ACHN (cell line): ENCODE measurements at regions not wholly inside any gene's neighbourhood (a gene's known extent, or its start where the extent isn't known, plus 50 kb on each side); places are given as distances from the start of the nearest gene placed in this dataset.

Experiments used
- DNase-seq: peaks from one replicate; pipeline ENCODE4 v3.0.0-alpha.2; 2015
- in situ Hi-C: cut with HindIII; loops from 2 replicates; pipeline ENCODE4 v1.10.0; 2017; ENCODE audit warnings: low sequenced_read_pairs, low pct_ligation_motif_present, low pct_unique_long_range_greater_than_20kb

DNA sequence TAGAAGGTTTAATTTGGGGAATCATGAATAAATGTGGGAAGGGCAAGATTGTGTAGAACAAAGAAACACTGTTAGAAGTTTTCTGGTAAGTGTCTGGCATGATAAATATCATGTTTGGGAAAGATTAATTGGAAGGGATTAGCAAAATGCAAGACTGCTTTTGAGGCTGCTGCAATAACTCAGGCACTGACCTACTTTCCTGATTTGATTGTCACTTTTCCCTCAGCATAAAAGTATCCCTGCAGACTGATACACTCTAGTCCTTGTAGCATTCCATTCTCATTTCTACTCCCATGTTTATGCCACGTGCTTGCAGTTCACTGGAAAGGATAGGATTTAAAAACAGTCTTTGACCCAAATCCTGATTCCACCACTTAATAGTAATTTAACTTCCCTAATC, 303.3 kb upstream of the SEMA3A start:
- in situ Hi-C loops: no loop called here

DNA sequence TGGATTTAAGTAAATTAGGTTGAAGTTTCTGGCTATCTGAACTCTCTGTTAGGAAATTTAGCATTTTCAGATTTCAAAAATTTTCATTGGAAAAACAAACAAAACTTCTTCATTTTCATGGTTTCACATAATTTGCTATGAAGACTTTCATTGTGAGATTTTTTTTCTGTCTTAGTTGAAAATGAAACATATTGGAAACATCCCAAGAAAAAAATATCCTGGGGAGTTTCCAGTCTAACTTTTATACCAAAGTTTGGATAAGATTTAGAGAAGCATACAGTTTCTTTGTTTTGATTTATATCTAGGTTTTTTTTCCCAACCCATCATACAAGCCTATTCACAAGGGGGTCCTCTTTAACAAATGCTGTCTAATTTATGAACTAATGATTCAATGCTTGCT, 300.5 kb upstream of the SEMA3A start:
- in situ Hi-C loops: no loop called here
- DNase-seq: no peak

More for the DNA sequence above, 303.3 kb upstream of the SEMA3A start:
- DNase-seq: no peak

DNA sequence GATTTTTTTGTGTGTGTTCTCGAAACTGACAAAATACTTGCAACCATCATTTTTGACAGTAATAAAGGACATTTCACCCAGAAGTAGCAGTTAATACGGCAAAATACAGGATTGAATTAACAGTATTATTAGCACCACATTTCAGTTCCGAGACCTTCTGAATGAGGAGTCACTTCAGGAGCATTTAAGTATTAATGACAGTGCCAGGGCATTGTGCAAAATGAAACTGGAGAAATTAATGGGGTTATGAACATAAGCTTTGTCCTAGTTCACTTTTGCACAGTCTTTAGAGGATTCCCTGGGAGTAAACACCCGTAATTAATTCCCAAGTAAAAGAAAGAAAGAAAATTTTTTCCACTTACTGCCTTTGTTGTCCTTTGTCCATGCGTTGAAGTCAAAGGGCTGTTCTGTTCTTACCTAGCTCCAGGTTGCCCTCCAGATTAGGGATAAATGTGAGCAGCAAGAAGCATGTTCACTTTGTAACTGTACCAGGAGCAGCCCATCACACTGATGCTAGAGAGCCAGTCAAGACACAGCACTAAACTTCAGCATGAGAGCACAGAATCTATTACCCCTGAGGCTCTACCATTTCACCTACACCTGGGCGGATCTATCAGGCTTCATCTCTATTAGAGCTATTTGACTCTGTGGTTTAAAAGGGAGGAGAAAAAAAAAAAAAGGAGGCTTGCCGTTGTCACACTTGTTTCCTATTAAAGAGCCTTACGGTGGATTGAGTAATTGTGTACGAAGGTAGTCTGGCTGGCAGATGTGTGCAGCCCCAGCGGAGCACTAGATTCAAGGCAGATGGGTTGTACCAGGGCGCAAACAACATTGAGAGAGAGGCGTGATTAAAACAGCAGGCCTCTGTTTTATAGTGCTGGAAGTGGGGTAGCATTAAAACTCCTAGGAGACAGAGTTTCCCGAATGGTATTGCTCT, 297.8 kb upstream of the SEMA3A start:
- DNase-seq: no peak
- in situ Hi-C loops: no loop called here

DNA sequence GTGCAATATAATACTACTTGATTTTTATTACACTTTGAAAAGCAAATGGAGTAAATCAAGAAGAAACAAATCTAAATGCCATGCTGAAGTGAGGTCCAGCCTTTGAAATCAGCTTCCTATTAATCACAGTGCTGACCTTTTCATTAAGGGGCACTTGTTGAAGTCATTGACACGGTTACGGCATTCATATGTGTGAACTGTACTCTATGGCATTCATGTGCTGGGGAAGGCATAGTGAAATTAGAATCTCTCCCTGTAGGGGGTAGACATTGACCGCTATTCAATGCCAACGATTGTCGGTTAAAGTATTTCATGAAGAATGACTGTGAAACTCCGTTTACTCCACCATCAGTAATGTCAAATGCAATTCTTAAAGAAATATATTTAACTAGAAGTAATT, 296.1 kb upstream of the SEMA3A start:
- no peak for DNase-seq
- in situ Hi-C loops: no loop called here

GRCh38 chr7:84484502-84485079, 290.0 kb upstream of the SEMA3A start:
- DNase-seq: no peak
- in situ Hi-C loops: no loop called here

DNA sequence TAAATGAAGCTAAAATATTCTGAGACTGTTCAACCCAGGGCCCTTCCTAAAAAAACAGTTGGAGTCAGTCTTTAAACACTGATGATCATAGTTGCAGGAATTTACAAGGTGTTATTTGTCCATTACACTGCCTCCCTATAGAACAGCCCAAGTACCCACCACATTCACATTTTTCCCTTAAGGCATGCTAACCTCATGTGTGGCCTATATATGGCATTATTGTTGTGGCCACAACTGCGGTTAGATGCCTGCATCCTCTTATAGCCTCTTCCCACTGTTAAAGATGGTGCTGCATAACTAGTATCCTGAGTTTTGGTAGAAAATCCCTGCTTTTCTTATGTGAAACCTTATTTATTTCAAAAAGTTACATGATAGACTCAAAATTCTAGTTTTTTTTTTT, 287.9 kb upstream of the SEMA3A start:
- DNase-seq: no peak
- in situ Hi-C loops: no loop called here

GRCh38 chr7:84479059-84479458, 284.5 kb upstream of the SEMA3A start:
- no peak for DNase-seq
- in situ Hi-C loops: no loop called here

DNA sequence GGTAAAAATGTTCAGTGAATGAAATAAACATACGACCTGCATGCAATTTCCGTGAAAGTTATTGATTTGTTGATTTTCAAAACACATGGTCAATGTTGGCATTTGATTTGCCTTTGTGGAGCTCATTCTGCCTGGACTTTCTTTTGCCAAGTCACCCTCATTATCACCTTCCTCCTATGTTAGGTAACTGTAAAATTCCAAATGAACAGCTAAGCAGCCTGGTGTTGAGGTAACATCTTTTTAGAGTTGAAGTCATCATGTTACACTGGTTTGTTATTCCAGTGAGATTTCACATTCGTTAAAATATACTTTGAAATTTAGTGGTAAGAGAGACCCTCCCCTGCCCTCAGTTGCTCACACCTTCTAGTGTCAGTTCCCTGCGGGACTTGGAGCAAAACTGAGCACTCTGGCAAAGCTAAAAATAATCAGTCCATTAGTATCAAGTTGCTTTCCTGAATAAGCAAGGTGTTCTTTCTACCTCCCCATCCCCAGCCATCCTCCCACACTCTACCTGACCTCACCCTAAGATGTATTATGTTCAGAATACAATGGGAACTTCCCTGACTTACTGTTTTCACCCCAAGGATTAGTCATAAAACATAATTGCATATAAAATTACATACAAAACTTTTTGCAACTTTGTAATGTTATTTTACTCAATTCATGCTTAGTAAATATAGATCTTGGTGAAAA, 283.3 kb upstream of the SEMA3A start:
- DNase-seq: no peak
- in situ Hi-C loops: no loop called here

GRCh38 chr7:84474436-84474835, 279.8 kb upstream of the SEMA3A start:
- DNase-seq: no peak
- in situ Hi-C loops: no loop called here

DNA sequence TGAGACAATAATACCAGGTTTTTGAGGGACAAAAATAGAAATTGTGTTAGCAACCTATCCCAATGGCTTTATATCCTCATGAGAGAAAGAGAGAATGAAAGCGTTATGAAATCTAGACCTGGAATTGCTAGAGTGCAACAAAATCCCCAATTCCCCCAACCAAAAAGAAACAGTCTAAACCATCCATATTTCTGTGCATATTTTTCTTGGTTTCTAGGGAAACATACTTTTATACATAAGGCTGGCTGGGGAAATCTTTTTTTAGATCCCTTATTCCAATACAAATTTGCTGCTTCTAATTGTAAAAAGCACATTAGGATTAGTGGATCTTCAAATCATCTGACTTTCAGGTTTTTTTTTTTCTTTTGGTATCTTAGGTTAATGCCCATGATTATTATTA, 277.0 kb upstream of the SEMA3A start:
- no peak for DNase-seq

DNA sequence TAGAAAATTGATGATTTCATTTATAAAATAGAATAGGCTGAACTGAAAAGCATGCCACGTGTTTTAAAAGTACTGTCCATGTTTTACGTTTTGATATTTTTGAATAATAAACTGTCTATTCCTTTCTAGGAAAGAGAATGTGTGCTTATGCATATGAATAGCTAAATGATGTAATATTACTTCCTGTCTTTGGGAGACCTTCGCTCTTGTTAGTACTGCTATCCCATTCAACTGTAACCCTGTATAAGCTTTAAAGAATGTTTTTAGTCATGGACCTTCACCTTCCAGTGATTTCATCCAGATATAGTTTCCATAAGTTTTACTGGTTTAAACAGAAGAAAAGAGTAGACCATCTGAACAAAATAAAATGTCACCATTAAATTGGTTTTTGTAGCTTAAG, 274.4 kb upstream of the SEMA3A start:
- no peak for DNase-seq
- in situ Hi-C loops: no loop called here

More for the DNA sequence above, 277.0 kb upstream of the SEMA3A start:
- in situ Hi-C loops: no loop called here

DNA sequence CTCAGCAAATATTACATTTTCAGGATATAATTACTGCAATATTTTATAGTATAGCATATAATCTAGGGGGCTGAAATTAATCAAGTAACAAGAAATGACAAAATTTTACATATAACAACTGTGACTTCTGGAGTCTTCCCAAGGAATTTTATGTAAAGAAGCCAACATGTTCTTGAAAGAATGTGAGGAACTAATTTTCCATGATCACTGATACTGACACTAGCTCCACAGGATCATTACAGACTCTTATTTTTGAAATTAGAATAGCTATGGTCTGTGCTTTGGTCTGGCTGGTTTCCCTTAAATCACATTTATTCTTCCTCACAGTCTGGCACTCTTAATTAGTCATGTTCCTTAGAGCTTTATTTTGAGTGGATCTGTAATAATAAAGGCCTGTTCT, 267.7 kb upstream of the SEMA3A start:
- in situ Hi-C loops: no loop called here
- DNase-seq: no peak

DNA sequence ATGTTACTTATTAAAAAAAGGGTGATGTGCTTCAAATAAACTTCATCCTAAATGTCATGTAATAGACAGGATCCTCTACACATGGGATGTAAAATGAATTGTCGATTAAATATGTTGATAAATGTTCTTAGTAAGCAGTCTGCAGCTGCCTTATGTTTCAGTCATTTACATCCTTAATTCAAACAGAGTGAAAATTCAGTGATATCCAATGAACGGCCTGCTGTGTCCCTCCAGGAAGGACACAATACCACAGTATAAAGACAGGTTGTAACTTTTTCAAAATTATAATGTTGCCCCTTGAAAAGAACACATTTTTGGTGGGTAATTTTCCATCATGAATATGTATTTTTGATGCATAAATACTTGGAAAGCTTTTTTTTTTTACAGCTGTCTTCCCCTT, 266.5 kb upstream of the SEMA3A start:
- DNase-seq: no peak

DNA sequence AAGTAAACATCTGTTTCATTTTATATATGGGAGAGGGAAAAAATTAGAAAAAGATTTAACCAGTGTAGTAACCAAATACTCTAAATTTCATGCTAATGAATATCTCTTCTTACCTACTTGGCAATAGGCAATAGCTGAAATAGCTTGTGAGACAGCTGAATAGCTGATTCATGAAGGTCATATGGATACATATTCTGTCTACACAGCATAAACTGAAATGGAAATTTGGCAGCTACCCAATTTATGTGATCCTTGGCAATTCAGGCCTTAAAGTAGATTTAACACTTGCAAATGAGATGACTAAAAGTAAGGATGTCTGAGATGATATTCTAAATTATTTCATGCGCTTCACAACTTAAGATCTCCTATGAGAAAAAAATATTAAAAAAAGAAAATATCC, 261.2 kb upstream of the SEMA3A start:
- in situ Hi-C loops: no loop called here
- DNase-seq: no peak

More for the DNA sequence above, 266.5 kb upstream of the SEMA3A start:
- in situ Hi-C loops: no loop called here

- in situ Hi-C loops: no loop called here
- DNase-seq: peak; percentile 34
Measured at GRCh38 chr7:84454174-84454959, 259.8 kb upstream of the SEMA3A start.

DNA sequence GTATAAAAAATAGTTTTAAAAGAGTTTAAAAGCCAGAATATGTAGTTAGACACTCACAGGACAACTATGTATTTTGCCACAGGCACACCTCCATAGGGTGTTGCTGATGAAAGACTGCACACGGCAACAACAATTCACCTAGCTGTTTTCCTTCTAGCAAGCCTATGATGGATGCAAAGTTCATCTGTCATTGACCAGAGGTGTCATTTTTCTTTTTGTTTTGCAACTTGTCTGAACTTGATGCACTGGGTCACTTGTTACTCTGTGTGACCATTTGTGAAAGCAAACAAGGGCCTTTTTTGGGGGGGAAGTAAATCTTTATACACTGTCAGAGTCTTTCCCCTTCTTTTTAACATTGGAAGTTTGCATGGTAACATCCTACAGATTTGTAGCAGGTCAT, 258.0 kb upstream of the SEMA3A start:
- no peak for DNase-seq
- in situ Hi-C loops: no loop called here

DNA sequence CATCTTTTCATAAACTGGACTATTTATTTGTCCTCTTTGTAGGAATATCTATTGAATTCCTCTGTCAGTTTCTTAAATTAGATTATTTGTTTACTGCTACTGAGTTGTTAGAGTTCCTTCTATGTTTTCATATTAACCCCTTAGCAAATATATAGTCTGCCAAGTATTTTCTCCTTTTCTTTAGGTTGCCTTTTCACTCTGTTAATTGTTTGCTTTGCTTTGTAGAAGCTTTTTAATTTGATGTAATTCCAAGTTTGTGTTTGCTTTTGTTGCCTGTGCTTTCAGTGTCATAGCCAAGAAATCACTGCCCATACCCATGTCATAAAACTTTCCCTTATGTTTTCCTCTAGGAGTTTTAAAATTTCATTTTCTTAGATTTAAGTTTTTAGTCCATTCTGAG, 256.2 kb upstream of the SEMA3A start:
- in situ Hi-C loops: no loop called here
- no peak for DNase-seq

DNA sequence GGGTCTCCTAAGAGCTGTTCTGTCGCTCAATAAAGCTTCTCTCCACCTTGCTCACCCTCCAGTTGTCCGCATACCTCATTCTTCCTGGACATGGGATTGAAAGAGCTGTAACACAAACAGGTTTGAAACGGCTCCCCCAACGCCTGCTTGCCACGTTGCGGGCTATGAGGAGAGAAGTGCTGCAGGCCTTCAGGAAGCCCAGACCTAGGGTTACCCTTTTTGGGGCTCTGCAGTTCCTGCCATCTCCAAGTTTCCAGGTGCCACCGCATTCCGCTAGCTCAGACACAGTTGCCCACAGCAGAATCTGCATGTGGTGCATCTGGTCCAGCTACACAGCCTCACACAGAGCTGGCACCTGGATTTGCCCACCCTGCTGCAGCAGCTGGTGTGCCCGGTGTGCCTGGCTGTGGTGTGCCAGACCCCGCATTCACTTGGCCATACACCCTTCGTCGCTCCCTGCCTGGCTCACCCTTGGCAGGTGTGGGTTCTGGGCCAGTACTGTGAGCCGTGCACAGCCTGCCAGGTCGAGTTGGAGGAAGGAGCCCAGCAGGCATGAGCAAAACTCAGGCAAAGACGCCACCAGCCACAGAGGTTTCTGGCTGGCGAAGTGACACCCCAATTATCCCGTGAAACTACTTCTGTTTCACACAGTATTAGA, 253.2 kb upstream of the SEMA3A start:
- in situ Hi-C loops: no loop called here
- DNase-seq: no peak
